SKM-1 treated with dmso at 0.1 percent for 144 hours (cell line): ENCODE measurements at regions not wholly inside any gene's neighbourhood (a gene's known extent, or its start where the extent isn't known, plus 50 kb on each side); places are given as distances from the start of the nearest gene placed in this dataset.
"Not testable (repeated sequence)": the region's sequence is repeated elsewhere in the genome, so short reads cannot be mapped to it uniquely, and the experiment has no call there.

ENCODE experiments used
- DNase-seq: peaks from one replicate; lab custom pipeline; 2025; ENCODE audit not compliant: unreplicated experiment; lab: John Stamatoyannopoulos, UW

GRCh38 chr5:147075187-147075586 is 159.6 kb upstream of the STK32A start:
- no peak for DNase-seq

- DNase-seq: no peak
These were observed 154.4 kb upstream of the STK32A start for GRCh38 chr5:147080391-147080790.

- no peak for DNase-seq
These were observed 153.5 kb upstream of the STK32A start for GRCh38 chr5:147081311-147081764.

- DNase-seq: no peak
These were observed 150.1 kb upstream of the STK32A start for GRCh38 chr5:147084702-147085101.

- no peak for DNase-seq
These were observed 149.4 kb upstream of the STK32A start for GRCh38 chr5:147085409-147085808.

GRCh38 chr5:147092044-147092443 is 142.8 kb upstream of the STK32A start:
- no peak for DNase-seq

GRCh38 chr5:147093138-147093537 is 141.7 kb upstream of the STK32A start:
- DNase-seq: no peak

- no peak for DNase-seq
These were observed 139.1 kb upstream of the STK32A start for GRCh38 chr5:147095740-147096139.

- no peak for DNase-seq
These were observed 136.5 kb upstream of the STK32A start for GRCh38 chr5:147098233-147098790.

GRCh38 chr5:147101659-147102369 is 133.0 kb upstream of the STK32A start:
- no peak for DNase-seq

- no peak for DNase-seq
These were observed 121.9 kb upstream of the STK32A start for GRCh38 chr5:147112899-147113298.

- no peak for DNase-seq
These were observed 120.9 kb upstream of the STK32A start for GRCh38 chr5:147113967-147114366.

GRCh38 chr5:147139759-147140158 is 95.1 kb upstream of the STK32A start:
- DNase-seq: not testable (repeated sequence)

GRCh38 chr5:147140558-147140957 is 94.3 kb upstream of the STK32A start:
- no peak for DNase-seq

GRCh38 chr5:147141580-147141979 is 93.2 kb upstream of the STK32A start:
- DNase-seq: not testable (repeated sequence)

GRCh38 chr5:147143215-147143614 is 91.6 kb upstream of the STK32A start:
- no peak for DNase-seq

- no peak for DNase-seq
These were observed 89.5 kb upstream of the STK32A start for GRCh38 chr5:147145328-147145727.

- DNase-seq: no peak
These were observed 86.1 kb upstream of the STK32A start for GRCh38 chr5:147148715-147149114.

- DNase-seq: no peak
These were observed 82.7 kb upstream of the STK32A start for GRCh38 chr5:147152086-147152485.

GRCh38 chr5:147154809-147155208 is 80.0 kb upstream of the STK32A start:
- DNase-seq: no peak

- DNase-seq: no peak
These were observed 78.8 kb upstream of the STK32A start for GRCh38 chr5:147156012-147156411.

- DNase-seq: no peak
These were observed 73.7 kb upstream of the STK32A start for GRCh38 chr5:147160902-147161700.
